Fibroblast of lung (primary cell): ENCODE measurements at regions not wholly inside any gene's neighbourhood (a gene's known extent, or its start where the extent isn't known, plus 50 kb on each side); places are given as distances from the start of the nearest gene placed in this dataset.

Source experiments
- CTCF ChIP-seq, 2 donors: IDR thresholded peaks in 1 of 2; conservative IDR thresholded peaks in 1 of 2; 1 replicate in 1 of 2; 2 replicates in 1 of 2; pipeline ENCODE4 v1.5.1; 2011 to 2012; ENCODE audit warnings: low read length in 2 of 2, control low read depth in 1 of 2, inconsistent platforms in 1 of 2, low read depth in 1 of 2, mild to moderate bottlenecking in 1 of 2
- EZH2 ChIP-seq: IDR thresholded peaks from 2 replicates; pipeline ENCODE4 v1.5.1; 2012; ENCODE audit warnings: low read length, control low read depth, mild to moderate bottlenecking; ENCODE audit errors: missing control alignments

DNA sequence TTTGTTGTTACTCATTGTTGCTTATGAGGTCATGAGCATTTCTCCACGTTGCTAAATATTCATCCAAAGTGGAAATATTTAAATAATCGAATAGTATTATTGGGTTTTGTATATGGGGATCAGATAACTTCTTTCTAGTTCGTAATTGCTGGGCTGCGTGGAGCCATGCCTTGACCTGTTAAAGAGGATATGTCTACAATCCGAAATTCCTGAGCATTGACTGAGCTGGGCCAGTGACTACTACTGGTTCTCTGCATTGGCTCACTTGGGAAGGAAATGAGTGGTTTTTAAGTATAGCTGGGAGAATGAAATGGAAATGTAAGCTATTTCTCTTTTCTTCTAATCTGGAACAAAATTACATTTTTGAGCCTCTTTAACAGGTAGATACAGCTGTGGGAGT lies 163.2 kb downstream of the RPL10L start:
- TF ChIP-seq CTCF (conservative IDR thresholded peaks at IDR 0.05 in 1 of 2, IDR thresholded peaks at IDR 0.05 in 1 of 2; ENCODE audit: low read depth in 1 of 2, low read length in 2 of 2) (no peak), EZH2 (no peak)
